ENCODE measurements at regions not wholly inside any gene's neighbourhood (a gene's known extent, or its start where the extent isn't known, plus 50 kb on each side); places are given as distances from the start of the nearest gene placed in this dataset.

DNA sequence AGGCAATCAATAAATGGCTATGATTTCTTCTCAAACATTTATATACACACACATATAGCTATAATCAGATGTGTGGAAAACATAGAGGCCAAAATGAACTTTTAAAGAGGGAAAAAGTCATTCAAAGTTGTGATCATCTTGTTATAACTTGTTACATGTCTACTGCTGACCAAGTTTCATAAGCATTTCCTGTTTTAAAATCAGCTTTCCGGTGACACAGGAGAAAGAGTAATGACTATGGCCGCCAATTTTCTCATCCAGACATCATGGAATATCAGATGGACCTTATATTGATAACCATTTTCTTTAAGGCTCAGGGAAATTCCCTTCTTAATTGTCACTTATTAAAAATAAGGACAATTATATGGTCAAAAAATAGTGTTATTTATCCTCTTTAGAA lies 71.7 kb upstream of the AGTR1 start:
- TF ChIP-seq POLR2AphosphoS5 (IDR thresholded peaks at IDR 0.05; ENCODE audit: low read depth, low read length) = no peak
- TF ChIP-seq POLR2A (IDR thresholded peaks at IDR 0.05; ENCODE audit: low read depth, low read length) = no peak

Data from GM12891 (cell line).